Left colon (tissue), 2 donors: ENCODE measurements at regions not wholly inside any gene's neighbourhood (a gene's known extent, or its start where the extent isn't known, plus 50 kb on each side); places are given as distances from the start of the nearest gene placed in this dataset.

Experiments used
- ATAC-seq: fragments of 200-7000 bp; cut with Tn5 transposase; one replicate; pipeline ENCODE4 v1.9.1; 2020; ENCODE audit warnings: mild to moderate bottlenecking, moderate library complexity
- DNase-seq, 2 donors: peaks; one replicate each; pipeline ENCODE4 v3.0.0-alpha.2; 2020
- intact Hi-C, 2 donors: fragments of 100-400 bp; cut with DNase I in 1 of 2; cut with micrococcal nuclease in 1 of 2; formaldehyde crosslinking; loops; one replicate each; pipeline versions ENCODE4 v1.11.2 to v1.14.0; 2022; cut with DNase I, micrococcal nuclease
- donor health status: DM: no; HTN: no; CAD: no.
- donor health status: DM: yes; HTN: yes; CAD: no.

- ATAC-seq: no peak
- DNase-seq: no peak
- intact Hi-C loops: no loop called here
Observed at GRCh38 chr4:23165669-23166068, 472.9 kb downstream of the GBA3 start.

DNA sequence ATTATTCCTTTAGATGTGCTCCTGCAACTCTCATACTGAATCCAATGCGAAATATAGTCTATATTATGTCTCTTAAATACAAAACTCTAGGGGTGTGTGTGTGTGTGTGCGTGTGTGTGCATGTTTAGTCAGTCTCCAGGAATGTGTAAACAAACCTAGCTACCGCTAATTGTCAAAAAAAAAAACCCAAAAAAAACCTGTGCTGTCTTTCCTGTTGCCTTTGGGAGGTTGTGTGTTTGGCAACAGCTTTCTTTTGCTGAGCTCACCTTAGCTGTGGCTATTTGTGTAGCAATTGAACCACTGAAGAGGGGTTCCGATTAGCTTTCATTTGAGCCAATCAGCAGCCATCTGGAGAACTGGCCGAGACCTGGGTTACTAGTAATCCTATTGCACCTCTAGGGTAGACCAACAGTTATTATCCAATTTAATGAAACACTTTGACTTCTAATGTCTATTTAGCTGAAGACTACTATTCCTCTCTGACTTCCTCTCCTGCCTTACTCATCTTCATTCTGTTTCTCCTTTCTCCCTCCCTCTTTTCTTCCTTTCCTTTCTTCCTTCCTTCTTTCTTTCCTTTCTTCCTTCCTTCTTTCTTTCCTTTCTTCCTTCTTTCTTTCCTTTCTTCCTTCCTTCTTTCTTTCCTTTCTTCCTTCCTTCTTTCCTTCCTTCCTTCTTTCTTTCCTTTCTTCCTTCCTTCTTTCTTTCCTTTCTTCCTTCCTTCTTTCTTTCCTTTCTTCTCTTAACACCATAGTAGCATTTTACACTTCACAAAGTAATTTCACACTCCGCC is 471.1 kb downstream of the GBA3 start:
- DNase-seq (no peak), ATAC-seq (no peak)
- intact Hi-C loops: no loop called here

GRCh38 chr4:23162275-23162674 is 469.5 kb downstream of the GBA3 start:
- intact Hi-C loops: no loop called here
- DNase-seq: no peak
- no peak for ATAC-seq

GRCh38 chr4:23161787-23162186 is 469.1 kb downstream of the GBA3 start:
- ATAC-seq: no peak
- intact Hi-C loops: no loop called here

GRCh38 chr4:23153076-23153475 is 460.3 kb downstream of the GBA3 start:
- DNase-seq: no peak
- ATAC-seq: no peak

More at GRCh38 chr4:23161787-23162186, 469.1 kb downstream of the GBA3 start:
- no peak for DNase-seq

GRCh38 chr4:23149815-23150214 is 457.1 kb downstream of the GBA3 start:
- ATAC-seq (no peak), DNase-seq (no peak)
- intact Hi-C loops: no loop called here

More at GRCh38 chr4:23153076-23153475, 460.3 kb downstream of the GBA3 start:
- intact Hi-C loops: no loop called here

- peak; percentile 91 for ATAC-seq
- intact Hi-C loops: no loop called here
- no peak for DNase-seq
Observed at GRCh38 chr4:23144707-23145106, 452.0 kb downstream of the GBA3 start.

DNA sequence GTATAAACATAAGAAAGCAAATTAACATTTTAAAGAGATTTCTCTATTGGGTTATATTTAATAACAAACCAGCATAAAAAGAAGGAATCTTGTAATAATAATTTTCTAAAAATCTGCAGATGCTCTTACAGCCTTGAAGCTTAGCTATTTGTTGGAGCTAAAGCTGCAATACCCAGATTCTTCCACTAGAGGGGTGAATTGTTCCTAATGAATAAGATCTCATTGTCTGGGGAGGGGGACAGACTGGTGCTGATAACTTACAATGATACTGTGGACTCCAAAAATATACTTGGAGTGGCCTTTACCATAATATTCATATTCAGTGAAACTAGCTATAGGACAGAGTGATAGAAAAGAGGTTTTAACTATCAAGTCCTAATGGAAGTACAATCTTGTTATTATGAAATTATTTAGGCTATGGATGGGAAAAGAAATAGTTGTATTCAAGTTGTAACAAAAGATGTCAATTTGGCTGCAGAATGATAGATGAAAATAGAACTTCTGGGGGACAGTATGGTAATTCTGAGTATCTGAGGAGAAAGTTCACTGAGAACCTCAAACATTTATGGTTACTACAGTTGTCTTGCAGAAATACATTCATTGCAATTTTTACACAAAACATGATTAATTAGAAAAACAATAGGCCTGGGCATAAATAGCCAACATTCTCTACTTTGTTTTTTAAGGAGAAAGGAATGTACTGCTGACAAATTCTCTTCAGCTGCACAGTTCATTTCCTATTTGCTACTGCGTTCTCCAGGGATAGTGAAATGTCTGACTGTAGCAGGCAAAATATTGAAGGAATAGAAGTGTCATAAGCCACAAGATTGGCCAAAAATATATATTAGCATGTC is 443.3 kb downstream of the GBA3 start:
- intact Hi-C loops: no loop called here
- DNase-seq (no peak), ATAC-seq (no peak)

DNA sequence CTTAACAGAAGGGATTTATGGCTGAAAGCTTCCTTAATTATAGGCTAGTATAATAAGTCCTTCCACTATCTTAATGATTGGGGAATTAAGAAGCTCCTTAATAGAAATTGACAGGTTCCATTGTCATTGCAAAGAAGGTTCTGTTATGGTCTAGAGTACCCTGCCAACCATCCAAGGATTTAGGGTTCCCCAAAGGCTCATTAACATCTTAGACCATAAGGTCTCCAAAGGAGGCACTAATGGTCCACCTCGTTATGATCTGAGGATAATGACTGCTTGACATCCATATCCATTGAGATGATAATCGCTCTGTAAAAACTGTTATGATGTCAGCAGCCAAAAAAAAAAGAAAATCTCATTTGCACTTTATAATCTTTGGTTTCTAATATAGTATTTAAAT is 441.6 kb downstream of the GBA3 start:
- intact Hi-C loops: no loop called here
- ATAC-seq (no peak), DNase-seq (no peak)

- DNase-seq: no peak
- intact Hi-C loops: no loop called here
- ATAC-seq: no peak
Observed at GRCh38 chr4:23130845-23131244, 438.1 kb downstream of the GBA3 start.

DNA sequence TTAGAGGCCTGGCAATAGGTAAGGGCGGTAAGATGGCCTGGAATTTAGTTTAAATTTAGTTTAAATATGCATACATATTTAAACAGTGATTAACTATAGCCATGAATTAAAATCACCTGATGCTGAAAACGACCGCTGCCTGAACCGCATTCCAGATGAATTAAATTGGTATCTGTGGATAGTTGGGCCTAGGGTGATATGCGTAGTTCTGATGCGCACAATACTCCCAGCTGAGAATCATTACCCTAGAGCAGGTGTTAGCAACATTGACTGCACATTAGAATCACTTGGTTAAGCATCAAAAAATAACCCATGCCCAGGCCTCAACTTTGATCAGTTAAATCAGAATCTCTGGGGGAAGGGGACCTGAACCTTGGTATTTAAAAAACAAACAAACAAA is 432.4 kb downstream of the GBA3 start:
- no peak for ATAC-seq
- no peak for DNase-seq
- intact Hi-C loops: no loop called here

DNA sequence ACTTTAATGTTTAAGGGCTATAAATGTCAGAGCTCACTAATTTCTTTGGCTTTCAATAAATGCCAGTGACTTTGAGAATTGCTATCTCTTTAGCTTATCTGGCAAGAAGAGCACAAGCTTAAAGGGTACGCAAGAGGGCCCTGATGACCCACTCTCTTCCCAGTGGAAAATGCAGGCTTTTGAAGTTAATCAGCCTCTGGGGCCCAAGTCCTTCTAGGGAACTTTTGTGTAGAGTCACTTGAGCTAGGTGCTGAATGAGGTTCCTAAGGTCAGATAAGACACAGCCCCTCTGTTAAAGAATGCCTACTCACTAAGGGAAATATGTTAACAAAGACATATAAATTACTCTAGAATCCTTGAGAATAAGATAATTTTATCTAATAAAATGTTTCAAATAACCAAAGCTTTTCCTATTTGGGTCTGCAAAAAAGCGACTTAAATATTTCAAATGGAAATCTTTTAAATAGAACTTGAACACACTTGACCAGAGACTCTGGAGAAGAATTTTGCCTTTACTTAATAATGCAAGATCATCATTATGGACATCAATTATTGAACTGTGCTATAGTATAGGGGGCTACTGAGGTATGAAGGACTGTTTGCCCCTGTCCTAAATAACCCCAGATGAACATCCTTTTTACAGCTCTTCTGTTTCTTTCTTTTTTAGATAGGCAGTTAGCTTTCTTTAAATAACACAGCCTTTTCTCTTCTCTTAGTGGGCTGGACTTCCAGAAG is 430.1 kb downstream of the GBA3 start:
- no peak for ATAC-seq
- intact Hi-C loops: no loop called here
- no peak for DNase-seq

- ATAC-seq: no peak
- intact Hi-C loops: no loop called here
- DNase-seq: no peak
Observed at GRCh38 chr4:23120374-23120773, 427.6 kb downstream of the GBA3 start.

DNA sequence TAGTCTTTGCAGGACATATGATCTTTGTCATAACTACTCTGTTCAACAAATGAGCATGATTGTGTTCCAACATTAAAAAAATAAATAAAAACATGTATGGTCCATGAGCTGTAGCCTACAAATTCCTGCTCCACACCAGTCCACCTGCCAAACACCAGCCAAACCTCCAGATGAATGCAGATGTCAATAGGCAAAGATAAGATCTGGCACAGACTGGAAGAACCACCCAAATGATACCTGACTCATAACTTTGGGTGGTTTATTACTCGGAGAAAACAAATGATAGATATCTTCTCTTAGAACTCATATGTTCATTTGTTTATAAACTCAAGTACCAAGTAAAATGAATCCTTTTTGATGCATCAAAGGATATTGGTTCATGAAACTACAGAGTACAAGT is 425.1 kb downstream of the GBA3 start:
- ATAC-seq (no peak), DNase-seq (no peak)
- intact Hi-C loops: no loop called here

- intact Hi-C loops: no loop called here
- no peak for DNase-seq
- no peak for ATAC-seq
Observed at GRCh38 chr4:23114538-23114937, 421.8 kb downstream of the GBA3 start.

- intact Hi-C loops: no loop called here
- no peak for DNase-seq
- ATAC-seq: no peak
Observed at GRCh38 chr4:23113104-23113503, 420.4 kb downstream of the GBA3 start.

GRCh38 chr4:23106516-23106915 is 413.8 kb downstream of the GBA3 start:
- intact Hi-C loops: no loop called here
- DNase-seq (no peak), ATAC-seq (no peak)

DNA sequence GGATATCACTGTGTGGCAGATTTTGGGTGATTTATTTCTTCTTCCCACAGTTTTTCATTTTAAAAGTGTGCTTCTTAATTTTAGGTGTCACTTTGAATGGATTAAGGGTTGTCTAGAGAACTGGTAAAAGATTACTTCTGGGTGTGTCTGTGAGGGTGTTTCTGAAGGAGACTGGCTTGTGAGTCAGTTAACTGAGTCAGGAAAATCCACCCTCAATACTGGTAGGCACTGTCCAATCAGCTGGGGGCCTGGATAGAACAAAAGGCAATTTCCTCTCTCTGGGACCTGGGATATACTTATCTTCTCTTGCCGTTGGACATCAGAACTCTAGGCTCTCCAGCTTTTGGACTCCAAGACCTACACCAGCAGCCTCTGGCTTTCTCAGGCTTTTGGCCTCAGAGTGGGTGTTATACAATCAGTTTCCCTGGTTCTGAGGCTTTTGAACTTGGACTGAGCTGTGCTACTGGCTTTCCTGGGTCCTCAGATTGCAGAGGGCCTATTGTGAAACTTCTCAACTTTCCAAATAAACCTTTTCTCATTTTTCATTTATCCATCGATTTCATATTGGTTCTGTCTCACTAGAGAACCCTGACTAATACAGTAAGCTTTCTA is 413.1 kb downstream of the GBA3 start:
- intact Hi-C loops: no loop called here
- DNase-seq (no peak), ATAC-seq (no peak)

- no peak for DNase-seq
- no peak for ATAC-seq
- intact Hi-C loops: no loop called here
Observed at GRCh38 chr4:23097251-23097650, 404.5 kb downstream of the GBA3 start.
